Stimulated activated CD8-positive, alpha-beta memory T cell treated with anti-CD3 and anti-CD28 coated beads, Interleukin-15, amount 100 ng/mL, for 1 hour (primary cell): ENCODE measurements at regions not wholly inside any gene's neighbourhood (a gene's known extent, or its start where the extent isn't known, plus 50 kb on each side); places are given as distances from the start of the nearest gene placed in this dataset.
"Not testable (repeated sequence)": the region's sequence is repeated elsewhere in the genome, so short reads cannot be mapped to it uniquely, and the experiment has no call there.

Experiments used
- DNase-seq: peaks from one replicate; pipeline ENCODE4 v3.0.0-alpha.2; 2020; ENCODE audit warnings: low read depth

- DNase-seq = not testable (repeated sequence)
These were observed 50.8 kb upstream of the GRIN2B start for GRCh38 chr12:14032191-14032590.

DNA sequence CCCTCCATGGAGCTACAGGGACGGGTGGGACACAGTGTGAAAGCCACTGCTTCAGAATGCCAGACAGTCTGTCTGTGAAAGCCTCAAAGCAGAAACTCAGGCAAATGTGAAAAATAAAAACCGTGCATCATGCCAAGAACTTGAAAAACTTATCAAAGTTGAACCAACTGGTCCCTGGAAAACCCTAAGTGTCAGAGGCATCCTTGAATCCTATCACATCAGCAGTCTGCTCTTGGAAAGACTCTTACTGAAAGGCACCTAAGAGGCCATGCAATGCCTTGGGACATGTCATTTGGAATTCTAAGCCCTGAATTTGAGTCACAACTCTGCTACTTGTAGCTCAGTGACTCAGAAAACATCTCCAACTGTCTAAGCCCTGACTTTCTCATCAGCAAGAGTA lies 62.4 kb upstream of the GRIN2B start:
- no peak for DNase-seq

DNA sequence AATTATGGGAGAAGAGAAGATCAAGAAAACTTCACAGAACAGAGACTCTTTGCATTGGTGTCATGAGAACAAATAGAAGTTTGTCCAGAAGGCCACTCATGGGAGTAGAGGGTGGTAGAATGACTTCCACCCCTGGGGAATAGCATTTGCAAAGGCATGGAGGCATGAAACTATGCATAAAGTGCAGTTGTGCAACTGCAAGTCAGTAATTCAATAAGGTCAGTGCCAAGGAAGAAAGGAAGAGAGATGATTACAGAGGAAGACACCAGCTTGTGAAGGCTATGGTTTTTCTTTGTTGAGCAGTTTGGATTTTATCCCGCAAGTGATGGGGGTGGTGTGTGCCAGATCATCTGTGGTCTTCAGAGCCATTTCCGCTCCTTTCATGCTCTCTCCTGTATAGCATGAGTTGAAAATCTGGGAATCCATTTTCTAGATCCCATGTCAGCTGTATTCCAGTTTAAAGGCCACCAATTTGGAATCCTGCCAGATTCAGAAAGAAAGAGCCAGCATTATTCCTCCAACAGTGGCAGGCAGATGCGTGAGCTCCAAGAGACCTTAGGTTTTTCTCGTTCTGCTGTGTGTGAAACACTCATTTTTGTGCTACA lies 67.6 kb upstream of the GRIN2B start:
- no peak for DNase-seq

- no peak for DNase-seq
These were observed 76.5 kb upstream of the GRIN2B start for GRCh38 chr12:14057895-14058294.

DNA sequence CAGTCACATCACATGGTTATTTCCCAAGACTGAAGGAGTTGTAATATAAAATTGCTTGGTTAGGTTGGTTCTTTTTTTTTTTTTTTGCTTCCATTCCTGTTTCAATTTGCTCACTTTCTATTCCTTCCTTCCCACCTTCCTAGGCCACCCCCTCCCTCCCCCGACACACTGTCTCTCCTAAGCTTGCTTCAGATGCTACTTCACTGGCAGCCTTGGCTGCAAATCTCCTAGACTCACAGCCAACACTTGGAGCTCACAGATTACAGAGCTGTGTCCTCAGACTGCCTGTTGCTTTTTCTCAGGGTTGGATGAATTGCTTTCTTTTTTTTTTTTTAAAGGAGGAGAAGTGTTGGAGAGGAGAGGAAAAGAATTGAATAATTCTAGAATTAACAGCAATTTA lies 77.3 kb upstream of the GRIN2B start:
- DNase-seq = no peak

GRCh38 chr12:14059548-14059947 lies 78.1 kb upstream of the GRIN2B start:
- no peak for DNase-seq

DNA sequence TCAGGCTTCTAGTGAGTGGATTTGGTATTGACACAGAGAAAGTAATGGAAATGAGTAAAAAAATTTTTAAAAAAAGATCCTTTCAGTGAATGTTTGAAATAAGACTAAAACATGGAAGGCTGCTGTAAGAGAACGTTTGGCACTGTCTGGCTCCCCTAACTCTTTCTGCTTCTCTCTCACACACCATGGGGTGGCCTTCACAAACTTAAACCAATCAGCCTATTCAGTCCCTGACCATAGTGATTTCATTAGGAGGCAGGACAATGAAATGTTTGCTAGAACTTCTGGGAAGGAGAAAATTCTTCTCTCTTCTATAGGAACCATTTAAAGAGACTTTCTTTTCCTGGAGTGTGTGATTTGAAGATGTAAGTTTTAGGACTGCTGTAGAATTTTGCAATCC lies 84.2 kb upstream of the GRIN2B start:
- no peak for DNase-seq

DNA sequence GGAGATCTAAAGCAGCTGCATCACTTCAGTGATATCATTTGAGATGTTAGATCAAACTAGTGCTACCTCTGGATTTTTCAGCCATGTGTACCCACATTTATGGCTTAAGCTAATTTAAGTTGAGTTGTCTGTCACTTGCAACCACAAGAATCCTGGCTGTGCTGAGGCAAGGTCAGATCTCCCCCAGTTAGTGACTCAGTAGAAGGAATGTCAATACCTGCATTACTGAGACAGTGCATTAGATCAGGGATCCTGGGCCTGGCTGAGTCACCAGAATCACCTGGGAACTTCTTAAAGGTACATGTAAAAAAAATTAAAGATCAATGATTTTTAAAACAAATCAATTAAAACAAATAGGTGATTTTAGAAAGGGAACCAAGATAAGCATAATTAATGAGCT lies 84.6 kb upstream of the GRIN2B start:
- no peak for DNase-seq

GRCh38 chr12:14068961-14069360 lies 87.6 kb upstream of the GRIN2B start:
- no peak for DNase-seq

DNA sequence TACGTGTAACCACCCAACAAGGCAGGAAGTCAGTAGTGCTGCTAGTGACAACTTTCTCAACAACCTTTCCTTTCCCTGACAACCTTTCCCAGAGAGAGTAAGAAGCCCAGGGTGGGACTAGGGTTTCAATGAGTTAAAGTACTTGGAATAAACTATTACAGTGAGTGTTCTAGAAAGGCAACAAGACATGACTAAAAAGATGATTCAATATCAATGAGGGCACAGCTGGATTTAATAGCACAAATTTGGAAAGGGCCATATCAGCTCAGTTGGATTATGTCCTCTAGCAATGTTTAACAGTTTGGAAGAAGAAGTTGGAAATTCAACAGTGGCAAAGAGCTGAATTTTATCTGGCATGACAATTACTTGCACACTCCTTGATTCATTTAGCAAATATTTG lies 90.4 kb upstream of the GRIN2B start:
- no peak for DNase-seq

DNA sequence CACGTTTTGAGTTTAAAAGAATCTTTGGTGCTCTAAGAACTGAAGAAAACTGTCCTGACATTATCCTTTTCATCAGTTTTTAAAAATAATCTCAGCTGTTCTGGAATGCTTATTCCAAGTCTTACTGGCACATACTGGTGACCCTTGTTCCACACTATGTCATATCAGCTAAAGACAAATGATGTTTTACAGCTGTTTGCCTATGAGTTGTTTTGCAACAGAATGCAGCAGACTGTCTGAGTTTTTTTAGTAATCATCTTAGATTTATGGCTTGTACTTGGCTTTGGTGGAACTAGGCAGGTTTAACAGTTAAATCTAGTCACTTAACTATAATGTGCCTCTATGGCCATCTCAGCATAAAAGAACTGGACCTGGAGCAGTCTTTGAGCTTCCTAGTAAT lies 91.6 kb upstream of the GRIN2B start:
- no peak for DNase-seq

- DNase-seq = no peak
These were observed 94.5 kb upstream of the GRIN2B start for GRCh38 chr12:14075797-14076393.

GRCh38 chr12:14076538-14076937 lies 95.1 kb upstream of the GRIN2B start:
- DNase-seq = no peak

GRCh38 chr12:14086838-14087237 lies 105.4 kb upstream of the GRIN2B start:
- no peak for DNase-seq

GRCh38 chr12:14099994-14100393 lies 118.6 kb upstream of the GRIN2B start:
- no peak for DNase-seq

DNA sequence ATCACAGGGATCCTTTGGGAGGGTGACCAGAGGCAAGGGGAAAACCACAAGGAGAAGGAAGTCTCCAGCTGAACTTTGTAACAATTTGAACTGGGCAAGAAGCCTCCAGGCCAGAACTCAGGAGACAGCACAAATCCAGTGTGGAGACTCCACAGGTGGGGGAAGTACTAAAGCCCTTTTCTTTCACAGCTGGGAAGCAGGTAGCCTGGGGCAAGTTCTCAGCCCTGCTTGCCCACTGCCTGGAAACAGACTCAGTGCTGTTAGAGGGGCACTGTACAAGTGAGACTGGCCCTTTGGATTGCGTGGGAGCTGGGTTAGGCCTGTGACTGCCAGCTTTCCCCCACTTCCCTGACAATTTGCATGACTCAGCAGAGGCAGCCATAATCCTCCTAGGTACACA lies 120.2 kb upstream of the GRIN2B start:
- DNase-seq = not testable (repeated sequence)

DNA sequence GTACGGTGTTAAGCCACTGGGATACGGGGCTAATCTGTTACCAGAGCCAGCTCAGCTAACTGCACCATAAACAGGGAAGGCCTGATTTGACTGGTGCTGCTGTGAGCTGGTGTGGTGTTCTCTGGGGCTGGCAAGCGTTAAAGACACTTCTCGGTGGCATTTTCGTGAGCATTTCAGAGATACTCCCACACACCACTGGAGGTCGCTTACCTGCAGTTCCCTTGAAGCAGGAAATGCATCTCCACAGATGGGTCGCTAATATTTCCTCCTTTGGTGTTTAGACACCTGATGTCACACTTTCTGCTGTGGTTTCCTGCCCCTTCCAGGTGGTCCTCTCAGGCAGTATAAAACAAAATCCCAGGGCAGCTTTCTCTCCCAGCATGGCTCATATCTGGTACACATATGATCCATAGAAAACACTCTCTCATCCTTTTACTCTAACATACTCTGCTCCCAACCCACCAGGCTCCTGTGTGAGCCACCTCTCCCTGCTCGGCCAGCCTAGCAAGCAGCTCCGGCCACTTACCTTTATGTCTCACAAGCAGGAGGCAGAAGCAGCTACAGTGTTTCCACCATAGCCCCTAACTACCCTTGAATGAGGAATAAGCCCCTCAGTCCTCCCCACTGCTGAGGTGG lies 129.9 kb upstream of the GRIN2B start:
- DNase-seq = no peak

GRCh38 chr12:14113031-14113430 lies 131.6 kb upstream of the GRIN2B start:
- no peak for DNase-seq

- no peak for DNase-seq
These were observed 145.3 kb upstream of the GRIN2B start for GRCh38 chr12:14126692-14127091.

DNA sequence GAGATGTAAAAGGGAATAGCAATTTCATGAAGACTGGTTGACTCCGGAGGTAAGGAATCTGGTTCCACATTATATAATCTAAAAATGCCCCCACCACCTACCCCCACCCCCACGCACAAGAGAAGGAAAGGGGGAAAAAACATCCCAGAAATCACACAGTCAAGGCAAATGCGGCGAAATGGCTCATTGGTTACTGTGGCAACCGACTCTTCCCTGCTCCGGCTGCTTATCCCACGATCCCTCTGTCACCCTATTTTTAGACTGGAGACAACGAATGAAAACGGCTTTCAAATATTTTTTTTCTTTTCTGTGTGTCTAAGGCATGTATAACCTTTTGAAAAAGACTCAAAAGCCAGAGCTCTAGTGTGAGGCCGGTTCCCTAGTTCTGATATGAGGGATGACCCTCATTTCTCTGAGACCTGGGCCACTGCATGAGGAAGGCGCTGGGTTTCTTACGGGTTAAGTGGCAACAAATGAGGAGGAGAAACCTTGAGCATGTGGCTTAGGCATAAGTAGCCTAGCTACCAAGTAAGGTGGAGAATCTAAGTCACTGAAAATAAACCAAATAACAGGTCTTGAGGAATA lies 148.3 kb upstream of the GRIN2B start:
- no peak for DNase-seq

DNA sequence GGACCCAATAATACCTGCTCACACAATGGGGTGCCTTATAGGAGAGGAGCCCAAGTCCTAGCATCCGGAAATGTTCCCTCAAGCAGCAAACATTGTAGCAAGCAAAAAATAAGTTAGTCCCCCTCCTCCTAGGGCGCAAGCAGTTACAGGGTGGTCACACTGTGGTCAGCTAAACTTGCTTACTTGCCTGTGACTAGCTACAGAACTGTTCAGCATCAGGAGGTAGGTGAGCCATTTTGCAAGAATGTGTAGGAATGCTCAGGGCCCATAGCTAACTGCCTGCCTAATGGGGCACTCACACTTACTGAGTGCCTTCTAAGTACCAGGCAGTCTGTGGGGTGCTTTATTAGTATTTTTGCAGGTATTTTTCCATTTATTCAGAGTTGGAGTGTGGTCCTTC lies 154.6 kb upstream of the GRIN2B start:
- no peak for DNase-seq

DNA sequence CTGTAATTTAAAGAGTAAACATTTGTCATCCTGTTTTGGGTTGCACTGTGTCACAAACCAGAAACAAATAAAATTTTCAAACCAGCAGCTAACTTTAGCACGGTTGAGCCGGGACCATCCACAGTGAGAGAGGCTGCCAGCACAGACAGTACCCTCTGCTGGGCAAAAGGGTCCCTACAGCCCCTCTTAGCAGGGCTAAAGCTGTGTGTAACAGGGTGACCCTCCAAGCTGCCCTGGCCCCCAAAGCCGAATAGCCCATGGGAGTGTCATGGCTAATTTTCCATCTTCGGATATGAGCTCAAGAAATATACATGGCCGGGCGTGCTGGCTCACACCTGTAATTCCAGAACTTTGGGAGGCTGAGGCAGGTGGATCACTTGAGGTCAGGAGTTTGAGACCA lies 157.1 kb upstream of the GRIN2B start:
- DNase-seq = no peak

DNA sequence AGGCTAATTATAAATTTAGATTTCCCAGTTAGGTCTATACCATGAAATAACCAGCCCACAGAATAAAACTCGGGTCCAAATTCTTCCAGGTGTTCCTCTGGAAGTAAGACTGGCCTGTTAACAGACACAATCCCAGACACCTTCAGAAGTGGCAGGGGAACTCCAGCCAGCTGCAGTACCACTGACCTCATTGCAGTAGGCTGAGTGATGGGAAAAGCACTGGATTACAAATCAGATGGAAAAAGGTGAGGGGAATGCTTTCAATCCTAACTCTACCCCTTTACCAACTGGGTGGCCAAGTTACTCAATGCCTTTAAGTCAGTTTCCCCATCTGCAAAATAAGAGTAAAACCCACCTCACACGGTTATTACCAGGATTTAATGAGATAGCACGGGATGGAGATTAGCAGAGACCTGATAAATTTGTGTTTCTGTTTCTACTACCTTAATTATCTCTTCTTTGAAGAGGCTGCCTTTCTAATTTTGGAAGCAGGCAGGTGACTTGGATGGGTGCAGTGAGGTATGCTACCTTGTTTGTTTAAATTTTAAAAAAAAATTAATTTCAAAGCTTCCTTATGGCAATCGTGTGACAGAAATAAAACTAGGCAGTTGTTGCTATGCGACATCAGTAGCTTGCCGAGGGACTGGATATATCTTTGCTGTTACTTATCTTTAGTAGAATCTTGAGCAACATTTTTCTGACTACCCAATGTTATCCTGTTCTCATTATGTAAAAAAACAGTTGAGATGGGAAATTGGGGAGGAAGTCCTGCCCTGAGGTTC lies 167.3 kb upstream of the GRIN2B start:
- DNase-seq = no peak
